GM12892 (cell line): ENCODE measurements at regions not wholly inside any gene's neighbourhood (a gene's known extent, or its start where the extent isn't known, plus 50 kb on each side); places are given as distances from the start of the nearest gene placed in this dataset.

ENCODE experiments used
- DNase-seq: peaks from one replicate; pipeline ENCODE4 v3.0.0; 2011; ENCODE audit not compliant: insufficient read length
- FAIRE-seq: peaks from 2 replicates; lab custom pipeline; 2011; peaks lifted over from hg19 to GRCh38; lab: Jason Lieb, UNC
- POLR2A ChIP-seq: IDR thresholded peaks from 2 replicates; pipeline ENCODE4 v1.6.1; 2011; ENCODE audit warnings: low read depth, low read length, control low read depth
- POLR2AphosphoS5 ChIP-seq: IDR thresholded peaks from 2 replicates; pipeline ENCODE4 v1.6.1; 2011; ENCODE audit warnings: low read depth, low read length, control low read depth
- TAF1 ChIP-seq: IDR thresholded peaks from 2 replicates; pipeline ENCODE4 v1.6.1; 2011; ENCODE audit warnings: low read depth, mild to moderate bottlenecking, control low read depth, low read length, borderline replicate concordance

DNA sequence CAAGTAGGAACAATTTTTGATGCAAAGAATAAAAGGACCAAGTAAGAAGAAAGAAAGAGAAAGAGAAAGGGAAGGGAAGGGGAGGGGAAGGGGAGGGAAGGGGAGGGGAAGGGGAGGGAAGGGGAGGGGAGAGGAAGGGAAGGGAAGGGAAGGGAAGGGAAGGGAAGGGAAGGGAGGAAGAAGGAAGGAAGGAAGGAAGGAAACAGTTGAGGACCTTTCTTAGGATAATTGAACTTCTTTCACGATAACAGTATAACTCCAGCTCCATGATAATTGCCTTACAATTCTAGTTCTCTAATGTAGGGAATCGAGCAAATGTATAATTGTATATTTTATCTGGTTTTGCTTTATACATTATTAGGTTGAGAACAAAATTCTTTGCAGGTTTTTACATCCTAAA lies 556.2 kb upstream of the PCDH10 start:
- TF ChIP-seq POLR2A (no peak), TAF1 (no peak), POLR2AphosphoS5 (no peak)
- FAIRE-seq (no peak), DNase-seq (no peak)

DNA sequence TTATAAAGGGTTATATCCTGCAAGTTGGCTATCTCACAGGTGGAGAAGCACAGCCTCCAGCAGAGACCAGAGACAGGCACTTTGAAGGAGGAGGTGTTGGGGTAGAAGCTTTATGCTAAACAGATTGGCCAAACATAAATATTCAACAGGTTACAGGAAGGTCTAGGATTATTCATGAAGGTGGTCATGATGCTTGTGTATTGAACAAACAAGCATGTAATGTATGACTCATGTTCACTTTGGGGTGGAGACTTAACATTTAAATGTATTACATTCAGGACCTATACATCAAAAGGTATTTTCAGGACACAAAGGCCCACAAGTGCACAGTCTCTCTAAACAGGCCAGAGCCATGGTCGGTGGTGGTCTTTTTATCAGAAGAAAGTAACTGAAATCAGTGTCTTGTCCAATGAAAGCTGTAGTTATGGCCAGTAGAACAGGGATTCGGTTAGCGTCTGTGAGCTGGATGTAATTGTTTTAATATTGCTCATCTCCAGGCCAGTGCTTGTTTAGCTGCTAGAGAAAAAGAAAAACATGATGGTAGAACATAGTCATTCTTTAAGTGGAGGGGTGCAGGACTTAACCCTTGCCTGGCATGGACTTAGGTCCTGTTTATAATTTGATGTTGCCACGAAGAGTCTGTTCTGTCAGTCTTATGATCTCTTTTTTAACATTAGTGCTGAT lies 555.2 kb upstream of the PCDH10 start:
- FAIRE-seq (no peak), DNase-seq (no peak)

DNA sequence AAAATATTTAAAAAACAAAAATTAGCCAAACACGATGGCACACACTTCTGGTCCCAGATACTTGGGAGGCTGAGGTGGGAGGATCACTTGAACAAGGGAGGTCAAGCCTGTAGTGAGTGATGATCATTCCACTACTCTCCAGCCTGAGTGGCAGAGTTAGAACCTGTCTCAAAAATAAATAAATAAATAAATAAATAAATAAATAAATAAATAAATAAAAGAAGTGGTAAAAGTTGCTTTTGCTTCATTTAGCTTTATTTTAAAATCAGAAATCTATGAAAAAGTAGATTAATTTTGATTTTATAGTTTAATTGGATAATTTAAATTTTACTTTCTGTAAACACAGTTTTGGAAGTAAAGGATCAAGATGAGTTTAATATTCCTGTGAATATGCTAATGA lies 552.9 kb upstream of the PCDH10 start:
- no peak for TF ChIP-seq POLR2A
- no peak for TF ChIP-seq POLR2AphosphoS5
- TF ChIP-seq TAF1 = no peak
- no peak for FAIRE-seq
- no peak for DNase-seq

More for the DNA sequence above, 555.2 kb upstream of the PCDH10 start:
- TF ChIP-seq POLR2A (no peak), POLR2AphosphoS5 (no peak), TAF1 (no peak)

DNA sequence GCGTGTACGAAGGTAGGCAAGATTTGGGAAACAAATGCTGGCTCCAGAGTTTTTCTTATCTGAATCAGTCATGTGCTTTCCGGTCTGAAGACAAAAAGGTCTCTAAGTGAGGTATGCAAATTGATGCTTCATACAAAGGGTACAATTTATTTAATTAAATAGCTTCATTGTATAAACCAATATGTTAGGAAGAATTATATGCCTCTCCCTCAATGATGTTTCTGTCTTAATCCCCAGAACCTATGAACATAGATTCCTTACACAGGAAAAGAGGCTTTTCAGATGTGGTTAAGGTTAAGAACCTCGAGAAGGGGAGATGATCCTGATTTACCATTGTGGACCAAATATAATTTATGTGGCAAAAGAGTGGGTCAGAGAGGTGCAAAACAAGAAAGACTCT lies 543.5 kb upstream of the PCDH10 start:
- FAIRE-seq (no peak), DNase-seq (no peak)
- TF ChIP-seq TAF1 (no peak), POLR2AphosphoS5 (no peak), POLR2A (no peak)

DNA sequence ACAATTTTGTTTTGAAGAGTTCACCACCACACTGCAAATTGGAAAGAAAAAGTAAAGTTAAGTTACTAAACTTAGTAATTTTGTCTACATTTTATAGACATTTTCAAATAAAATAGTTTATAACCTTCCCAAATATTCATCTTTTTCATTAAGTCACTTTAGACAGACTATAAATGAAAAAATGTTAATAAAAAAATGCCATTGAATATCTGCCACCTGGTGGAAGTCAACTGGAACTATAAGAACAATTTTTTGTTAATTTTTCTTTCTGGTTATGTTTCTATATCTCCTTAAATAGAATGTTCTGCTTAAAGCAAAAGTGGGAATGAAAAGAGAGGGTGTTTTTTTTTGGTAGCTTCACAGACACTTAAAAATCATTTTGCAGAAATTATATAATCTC lies 534.4 kb upstream of the PCDH10 start:
- DNase-seq (no peak), FAIRE-seq (no peak)
- no peak for TF ChIP-seq POLR2AphosphoS5
- no peak for TF ChIP-seq POLR2A
- no peak for TF ChIP-seq TAF1

DNA sequence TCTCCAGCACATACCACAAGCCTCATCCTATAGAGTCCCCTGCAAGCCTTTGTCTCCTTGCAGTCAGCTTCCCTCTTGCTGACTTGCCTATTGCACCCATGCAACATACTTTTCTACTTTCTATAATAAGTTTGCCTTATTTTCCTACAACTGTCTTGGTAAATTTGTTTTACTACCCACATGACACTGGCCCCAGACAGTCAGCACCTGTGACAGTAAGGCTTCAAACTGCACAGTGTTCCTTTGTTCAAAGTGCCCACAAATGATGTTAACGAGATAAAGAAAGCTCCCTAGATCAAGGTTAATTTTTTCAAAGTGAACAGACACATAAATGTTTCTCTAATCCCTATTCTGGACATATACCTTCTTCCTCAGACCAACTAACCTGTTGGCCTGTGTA lies 529.1 kb upstream of the PCDH10 start:
- no peak for TF ChIP-seq POLR2AphosphoS5
- no peak for TF ChIP-seq POLR2A
- no peak for TF ChIP-seq TAF1
- FAIRE-seq (no peak), DNase-seq (no peak)

DNA sequence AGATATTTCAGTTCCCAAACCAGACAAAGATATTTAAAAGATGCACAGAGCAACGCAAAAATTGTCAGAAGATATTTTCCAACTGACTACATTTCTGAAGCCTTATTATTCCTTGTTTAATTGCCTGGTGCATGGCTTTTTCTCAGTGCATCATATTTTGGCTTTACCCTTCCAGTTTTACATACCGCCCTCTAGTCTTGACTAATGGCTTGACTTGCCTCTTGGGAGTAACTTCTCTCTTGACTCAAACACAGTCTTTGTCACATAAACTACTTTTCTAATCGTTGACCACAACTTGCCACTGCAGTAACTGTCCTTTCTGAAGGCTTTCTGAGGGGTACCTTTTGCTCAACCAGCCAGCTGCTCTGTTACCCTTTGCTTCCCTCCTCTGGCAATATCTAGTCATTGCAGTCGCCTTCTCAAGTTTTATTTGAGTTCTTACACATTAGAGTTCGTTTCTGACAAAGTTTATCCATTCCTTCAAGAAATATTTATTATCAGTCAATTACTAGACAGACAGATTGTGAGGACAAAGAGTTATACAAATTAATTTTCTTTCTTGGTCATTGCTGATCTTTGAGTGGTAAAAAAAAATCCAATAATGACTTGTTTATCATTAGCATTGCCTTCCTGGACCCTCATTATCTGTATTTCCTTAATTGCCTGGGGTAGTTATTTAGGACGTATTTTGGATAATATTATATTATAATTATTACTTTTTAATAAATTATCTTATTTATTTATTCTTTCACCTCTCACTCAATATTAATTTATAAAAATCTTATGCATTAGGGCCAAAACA lies 506.9 kb upstream of the PCDH10 start:
- no peak for TF ChIP-seq POLR2AphosphoS5
- no peak for TF ChIP-seq TAF1
- no peak for TF ChIP-seq POLR2A
- no peak for FAIRE-seq
- DNase-seq = no peak

DNA sequence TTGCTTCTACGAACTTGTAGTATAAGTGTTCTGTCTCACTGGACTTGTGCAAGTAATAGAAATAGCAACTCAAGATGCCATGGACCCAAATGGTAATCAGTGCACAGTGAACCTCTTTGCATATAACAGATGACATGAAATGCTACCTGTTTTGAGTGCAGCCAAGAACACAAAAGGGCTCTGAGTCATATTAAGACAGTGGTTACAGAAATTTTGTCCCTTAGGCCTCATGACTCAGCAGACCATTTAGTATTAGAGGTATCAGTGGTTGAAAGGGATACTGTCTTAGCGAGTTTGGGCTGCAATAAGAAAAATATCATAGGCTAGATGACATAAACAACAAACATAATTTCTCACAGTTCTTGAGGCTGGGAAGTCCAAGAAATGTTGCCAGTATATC lies 502.9 kb upstream of the PCDH10 start:
- TF ChIP-seq TAF1 (no peak), POLR2AphosphoS5 (no peak), POLR2A (no peak)
- DNase-seq (no peak), FAIRE-seq (peak; percentile 67)

DNA sequence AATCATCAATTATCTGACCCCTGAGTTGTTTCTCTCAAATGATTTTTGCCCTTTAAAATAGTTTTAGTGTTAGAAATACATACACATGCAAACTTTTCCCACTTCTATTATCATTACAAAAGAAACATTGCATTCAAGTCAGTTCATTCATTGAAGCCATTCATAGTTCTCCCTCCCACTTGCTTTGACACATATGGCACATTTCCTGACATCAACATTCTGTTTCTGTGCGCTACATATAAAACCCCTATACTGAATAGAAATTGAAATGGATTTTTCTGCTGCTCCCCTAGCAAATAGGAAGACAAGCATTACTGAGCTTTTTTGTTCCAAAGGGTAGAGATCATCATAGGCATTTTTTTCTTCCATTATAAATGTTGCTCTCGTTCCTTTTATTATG lies 497.9 kb upstream of the PCDH10 start:
- FAIRE-seq (no peak), DNase-seq (no peak)
- TF ChIP-seq TAF1 (no peak), POLR2AphosphoS5 (no peak), POLR2A (no peak)

DNA sequence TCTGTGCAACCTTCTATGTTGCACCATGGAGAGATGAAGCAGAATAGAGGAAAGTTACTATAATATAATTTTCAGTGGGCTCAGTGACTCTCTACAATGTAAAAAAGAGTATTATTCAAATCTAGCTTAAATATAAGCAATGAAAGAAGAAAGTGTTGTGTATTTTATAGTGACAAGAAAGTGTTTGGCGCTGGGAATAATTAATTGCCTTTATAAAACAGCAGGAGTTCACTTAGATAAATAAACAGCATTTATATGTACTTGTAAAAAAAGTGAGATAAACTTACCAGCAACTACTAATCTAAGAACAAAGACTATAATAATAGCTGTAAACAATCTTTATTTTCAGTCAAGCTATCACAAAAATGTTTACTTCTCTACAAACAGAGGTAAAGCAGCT lies 488.9 kb upstream of the PCDH10 start:
- FAIRE-seq = no peak

DNA sequence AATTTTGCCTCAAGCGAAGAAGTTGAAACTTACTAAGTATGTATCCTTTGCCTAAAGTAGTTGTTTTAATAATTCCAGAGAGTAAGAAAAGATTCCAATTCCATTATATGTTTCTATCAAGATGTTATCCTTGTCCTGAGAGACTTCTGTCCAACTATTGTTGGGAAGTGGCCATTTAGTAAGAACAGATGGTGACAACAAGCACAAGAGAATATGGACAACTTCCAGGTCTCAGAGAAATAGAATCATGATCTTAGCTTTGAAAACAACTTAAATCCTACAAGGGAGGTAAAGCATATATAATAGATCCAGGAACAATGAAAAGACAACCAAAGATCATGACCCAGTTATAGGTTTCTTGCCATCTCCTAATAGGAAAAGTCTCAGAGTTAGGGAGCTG lies 486.6 kb upstream of the PCDH10 start:
- TF ChIP-seq POLR2AphosphoS5 = no peak
- no peak for TF ChIP-seq POLR2A
- no peak for TF ChIP-seq TAF1
- DNase-seq (no peak), FAIRE-seq (no peak)

More for the DNA sequence above, 488.9 kb upstream of the PCDH10 start:
- TF ChIP-seq POLR2A = no peak
- no peak for TF ChIP-seq TAF1
- no peak for TF ChIP-seq POLR2AphosphoS5
- DNase-seq = no peak
